Astrocyte of the cerebellum (primary cell): ENCODE measurements at regions not wholly inside any gene's neighbourhood (a gene's known extent, or its start where the extent isn't known, plus 50 kb on each side); places are given as distances from the start of the nearest gene placed in this dataset.

Experiments used
- DNase-seq: peaks from one replicate; pipeline ENCODE4 v3.0.0-alpha.2; 2011; ENCODE audit warnings: low read depth
- H3K4me3 ChIP-seq: 2 replicates; pipeline ENCODE4 v1.5.1; 2011; ENCODE audit warnings: mild to moderate bottlenecking, low read depth, low read length, moderate library complexity
- CTCF ChIP-seq: IDR thresholded peaks from 2 replicates; pipeline ENCODE4 v1.5.1; 2012; ENCODE audit warnings: low read length, low read depth, moderate library complexity, mild to moderate bottlenecking; ENCODE audit errors: missing control alignments
- in situ Hi-C: cut with HindIII; loops from 2 replicates; pipeline ENCODE4 v1.10.0; 2017; ENCODE audit warnings: low sequenced_read_pairs

- in situ Hi-C loops = no loop called here
- TF ChIP-seq CTCF = no peak
- DNase-seq = no peak
- no peak overlapping the region for H3K4me3 ChIP-seq
These were observed 321.8 kb downstream of the SNAPC1 start for GRCh38 chr14:62084020-62084419.

- H3K4me3 ChIP-seq = no peak overlapping the region
- in situ Hi-C loops = no loop called here
- DNase-seq = no peak
- TF ChIP-seq CTCF = no peak
These were observed 325.0 kb downstream of the SNAPC1 start for GRCh38 chr14:62087191-62087590.

- no peak overlapping the region for H3K4me3 ChIP-seq
- in situ Hi-C loops = no loop called here
- no peak for TF ChIP-seq CTCF
- no peak for DNase-seq
These were observed 331.5 kb downstream of the SNAPC1 start for GRCh38 chr14:62093736-62094135.

- no peak overlapping the region for H3K4me3 ChIP-seq
- in situ Hi-C loops = no loop called here
- no peak for TF ChIP-seq CTCF
- DNase-seq = no peak
These were observed 334.9 kb downstream of the SNAPC1 start for GRCh38 chr14:62097072-62097471.

GRCh38 chr14:62097824-62098223, 335.6 kb downstream of the SNAPC1 start:
- DNase-seq = no peak
- no peak overlapping the region for H3K4me3 ChIP-seq
- no peak for TF ChIP-seq CTCF
- in situ Hi-C loops = no loop called here

GRCh38 chr14:62098357-62098756, 336.1 kb downstream of the SNAPC1 start:
- in situ Hi-C loops = no loop called here
- no peak for DNase-seq
- no peak for TF ChIP-seq CTCF
- H3K4me3 ChIP-seq = no peak overlapping the region

GRCh38 chr14:62099091-62099490, 336.9 kb downstream of the SNAPC1 start:
- in situ Hi-C loops = no loop called here
- DNase-seq = no peak
- TF ChIP-seq CTCF = no peak
- H3K4me3 ChIP-seq = no peak overlapping the region
